ENCODE measurements at regions not wholly inside any gene's neighbourhood (a gene's known extent, or its start where the extent isn't known, plus 50 kb on each side); places are given as distances from the start of the nearest gene placed in this dataset.
"Not testable (repeated sequence)": the region's sequence is repeated elsewhere in the genome, so short reads cannot be mapped to it uniquely, and the experiment has no call there.

- H3K36me3 Mint-ChIP-seq (ENCODE audit: insufficient read depth) = no peaks in the 10 kb centered on the region
- DNase-seq (ENCODE audit: low spot score in 2 of 2) = no peak
- H3K4me1 Mint-ChIP-seq = no peaks in the 10 kb centered on the region
- H3K27ac Mint-ChIP-seq (ENCODE audit: low read depth) = no peak overlapping the region
- H3K27me3 Mint-ChIP-seq = no peaks in the 10 kb centered on the region
- ATAC-seq (replicated peaks; ENCODE audit: extremely low read depth, poor library complexity, severe bottlenecking) = no peak
- H3K9me3 Mint-ChIP-seq = peaks cover 12% of the 10 kb centered on the region
- no peak overlapping the region for H3K4me3 Mint-ChIP-seq
Measured at GRCh38 chr2:126228531-126228930, 427.4 kb upstream of the GYPC start.

GRCh38 chr2:126238251-126238650 is 417.7 kb upstream of the GYPC start:
- no peak for ATAC-seq (replicated peaks; ENCODE audit: extremely low read depth, poor library complexity, severe bottlenecking)
- H3K4me3 Mint-ChIP-seq = no peak overlapping the region
- no peaks in the 10 kb centered on the region for H3K27me3 Mint-ChIP-seq
- no peaks in the 10 kb centered on the region for H3K36me3 Mint-ChIP-seq (ENCODE audit: insufficient read depth)
- H3K9me3 Mint-ChIP-seq = no peaks in the 10 kb centered on the region
- no peak for DNase-seq (ENCODE audit: low spot score in 2 of 2)
- H3K4me1 Mint-ChIP-seq = no peaks in the 10 kb centered on the region
- no peak overlapping the region for H3K27ac Mint-ChIP-seq (ENCODE audit: low read depth)

GRCh38 chr2:126239320-126239955 is 416.5 kb upstream of the GYPC start:
- no peaks in the 10 kb centered on the region for H3K36me3 Mint-ChIP-seq (ENCODE audit: insufficient read depth)
- DNase-seq (ENCODE audit: low spot score in 2 of 2) = no peak

GRCh38 chr2:126241001-126241400 is 415.0 kb upstream of the GYPC start:
- ATAC-seq (replicated peaks; ENCODE audit: extremely low read depth, poor library complexity, severe bottlenecking) (no peak), DNase-seq (ENCODE audit: low spot score in 2 of 2) (no peak)
- Mint-ChIP-seq H3K27ac (ENCODE audit: low read depth) (no peak overlapping the region), H3K9me3 (no peaks in the 10 kb centered on the region), H3K4me1 (no peaks in the 10 kb centered on the region), H3K27me3 (no peaks in the 10 kb centered on the region), H3K4me3 (no peak overlapping the region), H3K36me3 (ENCODE audit: insufficient read depth) (no peaks in the 10 kb centered on the region)

More at GRCh38 chr2:126239320-126239955, 416.5 kb upstream of the GYPC start:
- no peak for ATAC-seq (replicated peaks; ENCODE audit: extremely low read depth, poor library complexity, severe bottlenecking)
- H3K4me1 Mint-ChIP-seq = no peaks in the 10 kb centered on the region
- H3K4me3 Mint-ChIP-seq = no peak overlapping the region
- no peaks in the 10 kb centered on the region for H3K27me3 Mint-ChIP-seq
- no peak overlapping the region for H3K27ac Mint-ChIP-seq (ENCODE audit: low read depth)
- H3K9me3 Mint-ChIP-seq = no peaks in the 10 kb centered on the region

- no peaks in the 10 kb centered on the region for H3K4me1 Mint-ChIP-seq
- no peak for ATAC-seq (replicated peaks; ENCODE audit: extremely low read depth, poor library complexity, severe bottlenecking)
- H3K27me3 Mint-ChIP-seq = no peaks in the 10 kb centered on the region
- DNase-seq (ENCODE audit: low spot score in 2 of 2) = no peak
- no peaks in the 10 kb centered on the region for H3K36me3 Mint-ChIP-seq (ENCODE audit: insufficient read depth)
- no peak overlapping the region for H3K27ac Mint-ChIP-seq (ENCODE audit: low read depth)
- no peaks in the 10 kb centered on the region for H3K9me3 Mint-ChIP-seq
- H3K4me3 Mint-ChIP-seq = no peak overlapping the region
Measured at GRCh38 chr2:126241411-126241810, 414.5 kb upstream of the GYPC start.

- no peaks in the 10 kb centered on the region for H3K4me1 Mint-ChIP-seq
- no peak for DNase-seq (ENCODE audit: low spot score in 2 of 2)
- H3K36me3 Mint-ChIP-seq (ENCODE audit: insufficient read depth) = no peaks in the 10 kb centered on the region
- H3K27ac Mint-ChIP-seq (ENCODE audit: low read depth) = no peak overlapping the region
- no peak for ATAC-seq (replicated peaks; ENCODE audit: extremely low read depth, poor library complexity, severe bottlenecking)
- no peak overlapping the region for H3K4me3 Mint-ChIP-seq
- no peaks in the 10 kb centered on the region for H3K9me3 Mint-ChIP-seq
- no peaks in the 10 kb centered on the region for H3K27me3 Mint-ChIP-seq
Measured at GRCh38 chr2:126244937-126245336, 411.0 kb upstream of the GYPC start.

- no peak overlapping the region for H3K4me3 Mint-ChIP-seq
Measured at GRCh38 chr2:126253669-126254068, 402.3 kb upstream of the GYPC start.

GRCh38 chr2:126264625-126265024 is 391.3 kb upstream of the GYPC start:
- H3K9me3 Mint-ChIP-seq = peaks cover 7% of the 10 kb centered on the region
- ATAC-seq (replicated peaks; ENCODE audit: extremely low read depth, poor library complexity, severe bottlenecking) (no peak), DNase-seq (ENCODE audit: low spot score in 2 of 2) (no peak)
- peaks cover 19% of the 10 kb centered on the region for H3K27me3 Mint-ChIP-seq
- H3K27ac Mint-ChIP-seq (ENCODE audit: low read depth) = no peak overlapping the region
- H3K4me1 Mint-ChIP-seq = no peaks in the 10 kb centered on the region
- H3K36me3 Mint-ChIP-seq (ENCODE audit: insufficient read depth) = peaks cover 2% of the 10 kb centered on the region
- H3K4me3 Mint-ChIP-seq = no peak overlapping the region

More at GRCh38 chr2:126253669-126254068, 402.3 kb upstream of the GYPC start:
- H3K36me3 Mint-ChIP-seq (ENCODE audit: insufficient read depth) = no peaks in the 10 kb centered on the region
- ATAC-seq (replicated peaks; ENCODE audit: extremely low read depth, poor library complexity, severe bottlenecking) = no peak
- no peak overlapping the region for H3K27ac Mint-ChIP-seq (ENCODE audit: low read depth)
- H3K9me3 Mint-ChIP-seq = no peaks in the 10 kb centered on the region
- no peaks in the 10 kb centered on the region for H3K27me3 Mint-ChIP-seq
- no peaks in the 10 kb centered on the region for H3K4me1 Mint-ChIP-seq
- DNase-seq (ENCODE audit: low spot score in 2 of 2) = no peak

GRCh38 chr2:126269911-126270310 is 386.0 kb upstream of the GYPC start:
- peaks cover 9% of the 10 kb centered on the region for H3K27me3 Mint-ChIP-seq
- no peak overlapping the region for H3K27ac Mint-ChIP-seq (ENCODE audit: low read depth)
- ATAC-seq (replicated peaks; ENCODE audit: extremely low read depth, poor library complexity, severe bottlenecking) = no peak
- H3K9me3 Mint-ChIP-seq = no peaks in the 10 kb centered on the region
- H3K4me3 Mint-ChIP-seq = no peak overlapping the region
- no peaks in the 10 kb centered on the region for H3K36me3 Mint-ChIP-seq (ENCODE audit: insufficient read depth)
- no peaks in the 10 kb centered on the region for H3K4me1 Mint-ChIP-seq
- DNase-seq (ENCODE audit: low spot score in 2 of 2) = no peak

GRCh38 chr2:126270587-126270986 is 385.4 kb upstream of the GYPC start:
- ATAC-seq (replicated peaks; ENCODE audit: extremely low read depth, poor library complexity, severe bottlenecking) = no peak
- Mint-ChIP-seq H3K4me3 (no peak overlapping the region), H3K4me1 (no peaks in the 10 kb centered on the region)

GRCh38 chr2:126272401-126272800 is 383.6 kb upstream of the GYPC start:
- Mint-ChIP-seq H3K36me3 (ENCODE audit: insufficient read depth) (no peaks in the 10 kb centered on the region), H3K9me3 (peaks cover 8% of the 10 kb centered on the region), H3K4me1 (no peaks in the 10 kb centered on the region), H3K27ac (ENCODE audit: low read depth) (no peak overlapping the region), H3K4me3 (no peak overlapping the region), H3K27me3 (no peaks in the 10 kb centered on the region)
- DNase-seq (ENCODE audit: low spot score in 2 of 2) (no peak), ATAC-seq (replicated peaks; ENCODE audit: extremely low read depth, poor library complexity, severe bottlenecking) (no peak)

More at GRCh38 chr2:126270587-126270986, 385.4 kb upstream of the GYPC start:
- no peak overlapping the region for H3K27ac Mint-ChIP-seq (ENCODE audit: low read depth)
- peaks cover 6% of the 10 kb centered on the region for H3K27me3 Mint-ChIP-seq
- no peak for DNase-seq (ENCODE audit: low spot score in 2 of 2)
- H3K9me3 Mint-ChIP-seq = peaks cover 3% of the 10 kb centered on the region
- H3K36me3 Mint-ChIP-seq (ENCODE audit: insufficient read depth) = no peaks in the 10 kb centered on the region

- peaks cover 8% of the 10 kb centered on the region for H3K9me3 Mint-ChIP-seq
Measured at GRCh38 chr2:126275098-126275497, 380.9 kb upstream of the GYPC start.

GRCh38 chr2:126276268-126276667 is 379.7 kb upstream of the GYPC start:
- not testable (repeated sequence) for H3K36me3 Mint-ChIP-seq (ENCODE audit: insufficient read depth); ATAC-seq (replicated peaks; ENCODE audit: extremely low read depth, poor library complexity, severe bottlenecking); DNase-seq (ENCODE audit: low spot score in 2 of 2); H3K9me3 Mint-ChIP-seq; H3K27me3 Mint-ChIP-seq; H3K4me3 Mint-ChIP-seq; H3K27ac Mint-ChIP-seq (ENCODE audit: low read depth); H3K4me1 Mint-ChIP-seq

More at GRCh38 chr2:126275098-126275497, 380.9 kb upstream of the GYPC start:
- Mint-ChIP-seq H3K4me1 (no peaks in the 10 kb centered on the region), H3K27me3 (no peaks in the 10 kb centered on the region), H3K4me3 (no peak overlapping the region), H3K27ac (ENCODE audit: low read depth) (no peak overlapping the region), H3K36me3 (ENCODE audit: insufficient read depth) (no peaks in the 10 kb centered on the region)
- ATAC-seq (replicated peaks; ENCODE audit: extremely low read depth, poor library complexity, severe bottlenecking) (no peak), DNase-seq (ENCODE audit: low spot score in 2 of 2) (no peak)
